ENCODE measurements at regions not wholly inside any gene's neighbourhood (a gene's known extent, or its start where the extent isn't known, plus 50 kb on each side); places are given as distances from the start of the nearest gene placed in this dataset.

- TF ChIP-seq CTCF (IDR thresholded peaks at IDR 0.05; ENCODE audit: control extremely low read depth in 1 of 3, insufficient read depth in 1 of 3, low read depth in 1 of 3, low read length in 3 of 3), result no peak
- no peak for TF ChIP-seq NANOG (IDR thresholded peaks at IDR 0.05; ENCODE audit: insufficient read depth, low read depth, low read length, poor library complexity, severe bottlenecking)
- no peak for TF ChIP-seq TAF1 (IDR thresholded peaks at IDR 0.05; ENCODE audit: low read depth, low read length)
- TF ChIP-seq ZNF274 (IDR thresholded peaks at IDR 0.05; ENCODE audit: borderline replicate concordance, extremely low read depth, low read length), result no peak
- TF ChIP-seq FOSL1 (IDR thresholded peaks at IDR 0.05; ENCODE audit: insufficient read depth, low read depth, low read length), result no peak
- no peak for TF ChIP-seq MAFK (IDR thresholded peaks at IDR 0.05; ENCODE audit: low read depth, low read length)
- TF ChIP-seq BCL11A (IDR thresholded peaks at IDR 0.05; ENCODE audit: low read depth in 2 of 2, low read length in 2 of 2), result no peak
- no peak for TF ChIP-seq ASH2L (IDR thresholded peaks at IDR 0.05; ENCODE audit: low read length)
- no peak for TF ChIP-seq POLR2A (IDR thresholded peaks at IDR 0.05; ENCODE audit: control extremely low read depth in 1 of 2, low read depth in 2 of 2, low read length in 2 of 2)
- no peak for TF ChIP-seq SIRT6 (IDR thresholded peaks at IDR 0.05; ENCODE audit: low read length)
- TF ChIP-seq EP300 (IDR thresholded peaks at IDR 0.05; ENCODE audit: borderline replicate concordance in 1 of 2, low read depth in 2 of 2, low read length in 2 of 2), result no peak
- no peak for TF ChIP-seq GTF2F1 (IDR thresholded peaks at IDR 0.05; ENCODE audit: borderline replicate concordance, low read depth, low read length)
- no peak for TF ChIP-seq TAF7 (optimal IDR thresholded peaks at IDR 0.05; ENCODE audit: borderline replicate concordance, low read depth, low read length)
- TF ChIP-seq CEBPB (IDR thresholded peaks at IDR 0.05; ENCODE audit: low read depth, low read length), result no peak
These were observed 754.4 kb downstream of the NTRK3 start for GRCh38 chr15:87502173-87502572.
